Gastrocnemius medialis (tissue), 4 donors: ENCODE measurements at regions not wholly inside any gene's neighbourhood (a gene's known extent, or its start where the extent isn't known, plus 50 kb on each side); places are given as distances from the start of the nearest gene placed in this dataset.

Experiments used
- ATAC-seq, 2 donors: fragments of 150-250 bp; one replicate each; pipeline ENCODE4 v1.9.1; 2016
- DNase-seq, 2 donors: peaks; one replicate each; pipeline ENCODE4 v3.0.0-alpha.2; 2019
- H3K27ac ChIP-seq, 4 donors: fragments of 200-600 bp; sonication (generic); 1 replicate in 1 of 4; 2 replicates in 3 of 4; pipeline ENCODE4 v1.5.1; 2016 to 2018; ENCODE audit warnings: mild to moderate bottlenecking in 2 of 4, moderate library complexity in 1 of 4
- H3K27me3 ChIP-seq, 3 donors: fragments of 200-600 bp; sonication (generic) in 2 of 3; 1 replicate in 1 of 3; 2 replicates in 2 of 3; pipeline versions ENCODE4 v1.5.1 to v1.6.0; 2016 to 2019; ENCODE audit warnings: mild to moderate bottlenecking in 1 of 3, moderate library complexity in 1 of 3
- H3K36me3 ChIP-seq, 2 donors: fragments of 200-600 bp; sonication (generic) in 1 of 2; one replicate each; pipeline ENCODE4 v1.5.1; 2017 to 2018
- H3K4me1 ChIP-seq, 2 donors: fragments of 200-600 bp; sonication (generic) in 1 of 2; one replicate each; pipeline ENCODE4 v1.5.1; 2016 to 2017; ENCODE audit warnings: mild to moderate bottlenecking in 2 of 2
- H3K4me3 ChIP-seq, 4 donors: fragments of 200-600 bp; sonication (generic) in 3 of 4; 1 replicate in 1 of 4; 2 replicates in 3 of 4; pipeline ENCODE4 v1.5.1; 2016 to 2019; ENCODE audit warnings: mild to moderate bottlenecking in 2 of 4
- H3K9me3 ChIP-seq, 3 donors: fragments of 200-600 bp; sonication (generic) in 2 of 3; 1 replicate in 1 of 3; 2 replicates in 2 of 3; pipeline ENCODE4 v1.5.1; 2016 to 2019
- POLR2A ChIP-seq, 2 donors: fragments of 450-650 bp; IDR thresholded peaks; one replicate each; pipeline ENCODE4 v1.6.1; 2017; ENCODE audit warnings: antibody characterized with exemption in 2 of 2, mild to moderate bottlenecking in 2 of 2, moderate library complexity in 2 of 2
- in situ Hi-C, 4 donors: fragments of 200-750 bp; cut with MboI; loops; one replicate each; pipeline versions ENCODE4 v1.15.0 to v1.8.0; 2017; ENCODE audit warnings: low sequenced_read_pairs in 4 of 4
- intact Hi-C: fragments of 100-400 bp; cut with DNase I; formaldehyde crosslinking; loops from one replicate; pipeline ENCODE4 v1.15.1; 2023; ENCODE audit warnings: low total_unique reads
- TF ChIP-seq, protein P1 (sequence below), 5 experiments: fragments of 450-650 bp in 3 of 5; fragments of 200-600 bp in 2 of 5; sonication (generic) in 2 of 5; IDR thresholded peaks in 4 of 5; conservative IDR thresholded peaks in 1 of 5; 1 replicate in 4 of 5; 2 replicates in 1 of 5; pipeline ENCODE4 v1.5.1; 2016 to 2019; ENCODE audit warnings: antibody characterized with exemption in 5 of 5, mild to moderate bottlenecking in 3 of 5, moderate library complexity in 3 of 5

DNA sequence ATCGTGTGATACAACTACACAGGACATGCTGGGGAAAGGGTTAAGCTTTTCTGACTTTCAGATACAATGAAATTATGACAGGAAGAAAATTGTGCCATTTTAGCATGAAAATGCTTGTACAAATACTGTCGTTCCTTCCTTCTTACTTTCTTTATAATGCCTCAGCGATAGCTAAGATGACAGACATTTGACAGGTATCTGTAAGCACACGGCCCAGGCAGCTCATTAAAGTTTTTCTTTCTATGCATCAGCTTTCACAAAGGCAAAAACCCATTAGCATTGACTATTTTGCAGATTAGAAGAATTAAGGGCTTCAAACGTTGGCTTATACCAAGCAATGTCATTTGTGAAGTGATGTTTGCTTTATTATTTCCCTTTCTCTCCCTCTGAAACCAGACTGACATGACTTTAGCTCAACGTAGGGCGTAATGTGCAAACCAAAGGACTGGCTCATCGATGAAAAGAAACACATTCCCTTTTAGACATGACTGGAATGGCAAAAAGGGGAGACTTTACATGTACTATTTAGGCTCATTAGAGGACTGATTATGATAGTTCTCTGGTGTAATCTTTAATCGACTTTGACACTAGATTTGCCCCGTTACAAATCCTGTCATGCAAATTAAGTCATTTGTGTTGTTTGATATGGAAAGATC, 258.4 kb upstream of the SP8 start:
- DNase-seq (no peak), ATAC-seq (no peak)
- Histone ChIP-seq H3K4me3 (no peak overlapping the region), H3K9me3 (no peaks in the 10 kb centered on the region), H3K27ac (no peak overlapping the region), H3K36me3 (no peaks in the 10 kb centered on the region), H3K27me3 (no peaks in the 10 kb centered on the region), H3K4me1 (no peaks in the 10 kb centered on the region)
- intact Hi-C loops: no loop called here
- in situ Hi-C loops: no loop called here
- TF ChIP-seq, protein P1, sequence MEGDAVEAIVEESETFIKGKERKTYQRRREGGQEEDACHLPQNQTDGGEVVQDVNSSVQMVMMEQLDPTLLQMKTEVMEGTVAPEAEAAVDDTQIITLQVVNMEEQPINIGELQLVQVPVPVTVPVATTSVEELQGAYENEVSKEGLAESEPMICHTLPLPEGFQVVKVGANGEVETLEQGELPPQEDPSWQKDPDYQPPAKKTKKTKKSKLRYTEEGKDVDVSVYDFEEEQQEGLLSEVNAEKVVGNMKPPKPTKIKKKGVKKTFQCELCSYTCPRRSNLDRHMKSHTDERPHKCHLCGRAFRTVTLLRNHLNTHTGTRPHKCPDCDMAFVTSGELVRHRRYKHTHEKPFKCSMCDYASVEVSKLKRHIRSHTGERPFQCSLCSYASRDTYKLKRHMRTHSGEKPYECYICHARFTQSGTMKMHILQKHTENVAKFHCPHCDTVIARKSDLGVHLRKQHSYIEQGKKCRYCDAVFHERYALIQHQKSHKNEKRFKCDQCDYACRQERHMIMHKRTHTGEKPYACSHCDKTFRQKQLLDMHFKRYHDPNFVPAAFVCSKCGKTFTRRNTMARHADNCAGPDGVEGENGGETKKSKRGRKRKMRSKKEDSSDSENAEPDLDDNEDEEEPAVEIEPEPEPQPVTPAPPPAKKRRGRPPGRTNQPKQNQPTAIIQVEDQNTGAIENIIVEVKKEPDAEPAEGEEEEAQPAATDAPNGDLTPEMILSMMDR (IDR thresholded peaks at IDR 0.05 in 4 of 5, conservative IDR thresholded peaks at IDR 0.05 in 1 of 5): no peak
- TF ChIP-seq POLR2A (IDR thresholded peaks at IDR 0.05): no peak

DNA sequence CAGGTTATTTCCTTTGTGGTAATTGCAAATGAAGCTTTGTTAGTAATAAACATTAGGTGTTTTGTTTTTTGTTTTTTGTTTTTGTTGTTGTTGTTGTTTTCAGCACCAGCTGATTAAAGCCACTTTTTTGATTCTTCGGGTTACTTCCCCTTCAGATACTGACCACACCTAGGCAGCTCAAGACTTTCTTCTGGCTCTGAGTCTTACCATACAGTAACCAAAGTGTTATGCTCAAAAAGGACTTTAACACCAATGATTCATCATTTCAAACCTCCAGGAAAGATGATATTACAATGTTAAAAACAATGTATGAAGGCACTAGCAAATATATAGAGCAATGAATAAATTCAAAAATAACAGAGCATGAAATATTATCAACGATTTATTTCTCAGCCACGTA, 265.2 kb upstream of the SP8 start:
- Histone ChIP-seq H3K9me3 (no peaks in the 10 kb centered on the region), H3K4me1 (no peaks in the 10 kb centered on the region), H3K27ac (no peak overlapping the region), H3K4me3 (no peak overlapping the region), H3K27me3 (no peaks in the 10 kb centered on the region), H3K36me3 (no peaks in the 10 kb centered on the region)
- no peak for DNase-seq
- no peak for ATAC-seq
- intact Hi-C loops: no loop called here
- in situ Hi-C loops: no loop called here
- TF ChIP-seq, protein P1 (IDR thresholded peaks at IDR 0.05 in 4 of 5, conservative IDR thresholded peaks at IDR 0.05 in 1 of 5): no peak
- no peak for TF ChIP-seq POLR2A (IDR thresholded peaks at IDR 0.05)

DNA sequence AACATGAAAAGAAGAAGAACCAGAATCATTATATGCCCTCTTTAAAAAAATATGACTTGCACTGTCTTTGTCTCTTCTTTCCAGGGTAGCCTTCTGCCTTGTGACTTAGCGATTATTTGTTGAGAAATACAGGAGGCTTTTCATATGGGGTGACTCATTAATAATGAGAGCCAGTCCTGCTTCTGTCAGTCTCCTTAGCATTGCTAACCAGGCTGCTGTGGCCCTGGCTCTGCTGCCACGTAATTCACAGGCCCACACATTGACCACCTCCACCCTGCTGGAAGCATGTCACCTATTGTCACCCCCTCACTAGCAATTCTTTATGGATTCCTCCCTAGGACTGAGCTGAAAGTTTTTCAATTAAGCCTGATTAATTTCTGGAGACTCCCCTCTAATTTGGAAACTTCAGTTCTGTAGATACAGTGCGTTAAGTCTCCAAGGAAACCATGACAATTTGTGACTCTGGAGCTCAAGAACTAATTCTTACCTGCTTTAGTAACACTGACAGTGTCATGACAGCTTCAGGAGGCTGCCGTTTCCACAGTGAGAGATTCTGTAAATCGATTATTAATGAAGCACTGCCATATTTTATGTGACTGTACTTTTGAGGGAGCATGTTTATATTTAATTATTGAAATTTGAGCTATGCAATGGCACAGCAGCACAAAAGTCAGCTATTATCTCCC, 267.9 kb upstream of the SP8 start:
- ATAC-seq (no peak), DNase-seq (no peak)
- H3K4me1 ChIP-seq: no peaks in the 10 kb centered on the region
- H3K27me3 ChIP-seq: no peaks in the 10 kb centered on the region
- TF ChIP-seq, protein P1 (IDR thresholded peaks at IDR 0.05 in 4 of 5, conservative IDR thresholded peaks at IDR 0.05 in 1 of 5): no peak
- TF ChIP-seq POLR2A (IDR thresholded peaks at IDR 0.05): no peak
- H3K4me3 ChIP-seq: no peak overlapping the region
- H3K9me3 ChIP-seq: no peaks in the 10 kb centered on the region
- H3K36me3 ChIP-seq: no peaks in the 10 kb centered on the region
- intact Hi-C loops (no loop called here), in situ Hi-C loops (no loop called here)
- H3K27ac ChIP-seq: no peak overlapping the region

DNA sequence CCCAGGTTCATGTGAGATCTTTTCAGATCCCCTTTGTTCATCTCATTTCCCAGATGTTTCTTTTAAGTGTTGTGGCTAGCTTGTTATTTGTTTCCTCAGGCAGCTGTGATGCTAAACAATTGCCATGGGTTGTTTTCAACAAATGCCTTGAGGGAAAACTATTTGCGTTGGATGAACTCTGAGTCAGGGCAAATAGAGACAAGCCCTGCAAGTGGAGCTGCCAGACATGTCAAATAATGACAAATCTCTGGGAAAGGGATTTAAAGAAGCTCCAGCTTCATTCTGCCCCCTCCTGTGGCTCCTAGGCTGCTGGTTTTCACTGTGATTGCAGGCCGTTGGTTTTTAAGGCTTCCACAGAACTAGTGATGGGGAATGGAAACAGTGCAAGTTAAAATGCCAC, 272.4 kb upstream of the SP8 start:
- no peaks in the 10 kb centered on the region for H3K27me3 ChIP-seq
- H3K27ac ChIP-seq: no peak overlapping the region
- no peak overlapping the region for H3K4me3 ChIP-seq
- H3K36me3 ChIP-seq: no peaks in the 10 kb centered on the region
- no peak for TF ChIP-seq POLR2A (IDR thresholded peaks at IDR 0.05)
- TF ChIP-seq, protein P1 (IDR thresholded peaks at IDR 0.05 in 4 of 5, conservative IDR thresholded peaks at IDR 0.05 in 1 of 5): no peak
- in situ Hi-C loops: no loop called here
- DNase-seq (no peak), ATAC-seq (no peak)
- intact Hi-C loops: no loop called here
- no peaks in the 10 kb centered on the region for H3K4me1 ChIP-seq
- no peaks in the 10 kb centered on the region for H3K9me3 ChIP-seq
